ENCODE measurements at regions not wholly inside any gene's neighbourhood (a gene's known extent, or its start where the extent isn't known, plus 50 kb on each side); places are given as distances from the start of the nearest gene placed in this dataset.

DNA sequence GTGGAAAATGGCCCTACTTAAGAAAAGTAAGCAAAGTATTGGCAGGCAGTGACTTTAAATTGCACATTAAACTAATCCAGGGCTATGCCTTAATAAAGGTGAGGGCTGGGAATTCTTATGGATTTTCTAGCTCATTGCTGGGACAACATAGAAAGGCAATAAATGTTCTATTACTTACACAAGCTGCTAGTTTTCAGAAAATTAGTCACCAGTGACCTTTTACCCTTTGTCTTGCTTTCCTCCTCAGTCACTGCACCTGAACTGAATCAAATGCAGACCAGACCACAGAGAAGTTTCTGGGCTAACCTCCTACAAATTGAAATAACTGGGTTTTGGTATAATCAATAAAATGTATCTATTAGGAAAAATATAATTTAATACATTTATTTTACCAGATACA lies 694.4 kb upstream of the FAM241A start (continued):
- TF ChIP-seq KDM5A (IDR thresholded peaks at IDR 0.05; ENCODE audit: low read length) = no peak
- no peak for TF ChIP-seq HDAC2 (IDR thresholded peaks at IDR 0.05; ENCODE audit: borderline replicate concordance in 1 of 2, low read depth in 2 of 2, low read length in 2 of 2)
- TF ChIP-seq RBBP5 (IDR thresholded peaks at IDR 0.05; ENCODE audit: borderline replicate concordance, low read depth, low read length) = no peak
